CD4-positive, alpha-beta memory T cell (primary cell): ENCODE measurements at regions not wholly inside any gene's neighbourhood (a gene's known extent, or its start where the extent isn't known, plus 50 kb on each side); places are given as distances from the start of the nearest gene placed in this dataset.

Experiments
- CTCF ChIA-PET: fragments of 350-600 bp; sonication (Branson Sonifier 250); formaldehyde crosslinking; loops from one replicate; lab custom pipeline; 2021; ENCODE audit warnings: inconsistent platforms; ENCODE audit not compliant: partially characterized antibody; lab: Charles Lee
- POLR2A ChIA-PET: fragments of 350-600 bp; sonication (Branson Sonifier 250); formaldehyde crosslinking; loops from one replicate; lab custom pipeline; 2021; ENCODE audit not compliant: partially characterized antibody; lab: Charles Lee
- DNase-seq, 5 donors: peaks; one replicate each; pipeline versions ENCODE4 v3.0.0 to v3.0.0-alpha.2; 2020 to 2022; ENCODE audit warnings: mixed read lengths in 1 of 5
- H3K27ac ChIP-seq: one replicate; pipeline ENCODE4 v1.7.0; 2013; ENCODE audit warnings: low read depth, low read length
- H3K27me3 ChIP-seq: 2 replicates; pipeline ENCODE4 v1.7.0; 2013; ENCODE audit warnings: mild to moderate bottlenecking, low read length, moderate library complexity; ENCODE audit not compliant: insufficient read depth
- H3K36me3 ChIP-seq: 2 replicates; pipeline ENCODE4 v1.7.0; 2013; ENCODE audit warnings: mild to moderate bottlenecking, low read length, moderate library complexity; ENCODE audit not compliant: insufficient read depth
- H3K4me1 ChIP-seq: 2 replicates; pipeline ENCODE4 v1.7.0; 2013; ENCODE audit warnings: mild to moderate bottlenecking, low read length, moderate library complexity; ENCODE audit not compliant: insufficient read depth
- H3K4me3 ChIP-seq, 2 donors: one replicate each; pipeline ENCODE4 v1.7.0; 2013; ENCODE audit warnings: low read length in 2 of 2, mild to moderate bottlenecking in 1 of 2
- H3K9me3 ChIP-seq, 2 donors: one replicate each; pipeline ENCODE4 v1.7.0; 2013; ENCODE audit warnings: low read length in 2 of 2, control low read depth in 1 of 2; ENCODE audit not compliant: control insufficient read depth in 1 of 2
- H3K27ac Mint-ChIP-seq, 7 donors: one replicate each; pipeline ENCODE4 v1.8.0; 2020 to 2021; ENCODE audit warnings: mixed read lengths in 7 of 7, mild to moderate bottlenecking in 6 of 7, inconsistent platforms in 3 of 7, moderate library complexity in 3 of 7
- H3K27me3 Mint-ChIP-seq, 2 donors: one replicate each; pipeline ENCODE4 v1.8.0; 2020 to 2021; ENCODE audit warnings: mixed read lengths in 2 of 2
- H3K36me3 Mint-ChIP-seq, 2 donors: one replicate each; pipeline ENCODE4 v1.8.0; 2020 to 2021; ENCODE audit warnings: mixed read lengths in 2 of 2, inconsistent platforms in 1 of 2, mild to moderate bottlenecking in 1 of 2
- H3K4me1 Mint-ChIP-seq, 4 donors: one replicate each; pipeline ENCODE4 v1.8.0; 2020 to 2021; ENCODE audit warnings: mixed read lengths in 4 of 4, mild to moderate bottlenecking in 1 of 4
- H3K4me3 Mint-ChIP-seq, 8 donors: one replicate each; pipeline ENCODE4 v1.8.0; 2020 to 2021; ENCODE audit warnings: mixed read lengths in 8 of 8, mild to moderate bottlenecking in 7 of 8, moderate library complexity in 6 of 8, inconsistent platforms in 3 of 8
- H3K9me3 Mint-ChIP-seq, 8 donors: one replicate each; pipeline ENCODE4 v1.8.0; 2020 to 2021; ENCODE audit warnings: mixed read lengths in 8 of 8, mild to moderate bottlenecking in 5 of 8, inconsistent platforms in 3 of 8, moderate library complexity in 1 of 8
- intact Hi-C: fragments of 100-400 bp; cut with micrococcal nuclease; formaldehyde crosslinking; loops from one replicate; pipeline ENCODE4 v1.15.1; 2023

- peaks cover 2 to 4% of the 10 kb centered on the region in 2 donors for H3K27me3 Mint-ChIP-seq
- no peak overlapping the region for H3K4me3 ChIP-seq
Measured at GRCh38 chr1:57620605-57621004, 196.7 kb upstream of the DAB1 start.

DNA sequence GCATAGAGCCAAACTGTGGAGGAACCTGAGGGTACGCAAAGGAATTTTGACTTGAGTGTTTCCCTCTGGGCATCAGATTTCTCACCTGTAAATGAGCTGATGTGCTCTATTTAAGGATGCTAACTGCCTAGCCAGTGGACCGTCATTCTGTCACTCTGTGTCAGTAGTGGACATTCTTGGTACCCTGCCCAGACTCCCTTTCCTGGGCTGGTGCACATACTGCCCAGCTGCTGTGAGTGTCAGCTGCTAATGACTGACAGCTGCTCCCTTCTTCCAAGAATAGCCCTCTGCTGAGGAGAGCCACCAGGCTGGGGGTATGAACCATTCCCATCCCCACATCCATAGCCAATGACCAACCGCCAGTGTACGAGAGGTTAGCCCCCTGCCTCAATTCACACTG lies 193.1 kb upstream of the DAB1 start:
- ChIA-PET CTCF (no interaction called here), POLR2A (no interaction called here)
- Histone ChIP-seq H3K27me3 (no peaks in the 10 kb centered on the region), H3K27ac (no peak overlapping the region), H3K9me3 (no peaks in the 10 kb centered on the region), H3K4me1 (no peaks in the 10 kb centered on the region), H3K36me3 (no peaks in the 10 kb centered on the region), H3K4me3 (no peak overlapping the region)
- H3K4me1 Mint-ChIP-seq: peaks cover 0 to 3% (median 0%) of the 10 kb centered on the region in 4 donors
- H3K36me3 Mint-ChIP-seq: no peaks in the 10 kb centered on the region
- peaks cover 2 to 4% of the 10 kb centered on the region in 2 donors for H3K27me3 Mint-ChIP-seq
- H3K4me3 Mint-ChIP-seq: no peak overlapping the region
- H3K9me3 Mint-ChIP-seq: peaks cover 0 to 2% (median 0%) of the 10 kb centered on the region in 8 donors
- intact Hi-C loops: no loop called here
- no peak for DNase-seq
- H3K27ac Mint-ChIP-seq: no peak overlapping the region

More at GRCh38 chr1:57620605-57621004, 196.7 kb upstream of the DAB1 start:
- Histone ChIP-seq H3K9me3 (no peaks in the 10 kb centered on the region), H3K27ac (no peak overlapping the region), H3K4me1 (no peaks in the 10 kb centered on the region), H3K36me3 (no peaks in the 10 kb centered on the region), H3K27me3 (no peaks in the 10 kb centered on the region)
- Mint-ChIP-seq H3K4me3 (no peak overlapping the region), H3K4me1 (peaks cover 0 to 3% (median 0%) of the 10 kb centered on the region in 4 donors), H3K36me3 (no peaks in the 10 kb centered on the region), H3K27ac (no peak overlapping the region), H3K9me3 (peaks cover 0 to 2% (median 0%) of the 10 kb centered on the region in 8 donors)
- CTCF ChIA-PET: no interaction called here
- no peak for DNase-seq
- POLR2A ChIA-PET: no interaction called here
- intact Hi-C loops: no loop called here

DNA sequence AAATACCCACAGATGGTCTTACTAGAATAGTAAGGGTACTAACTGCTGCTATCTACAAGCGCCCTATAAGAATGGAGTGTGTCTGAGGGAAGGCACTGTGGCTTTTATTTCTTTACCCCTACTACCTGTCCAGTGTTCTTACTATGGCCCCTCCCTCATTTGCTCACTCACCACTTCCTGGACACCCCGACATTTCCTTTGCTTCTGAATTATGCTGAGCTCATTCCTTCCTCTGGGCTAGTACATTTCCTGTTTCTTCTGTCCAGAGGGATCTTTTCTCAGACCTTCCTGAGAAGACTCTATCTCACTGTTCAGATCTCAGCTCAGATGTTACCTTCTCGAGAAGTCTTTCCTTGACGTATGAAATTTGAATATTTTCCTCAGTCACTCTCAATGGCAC lies 192.1 kb upstream of the DAB1 start:
- no peaks in the 10 kb centered on the region for H3K27me3 ChIP-seq
- H3K36me3 Mint-ChIP-seq: no peaks in the 10 kb centered on the region
- intact Hi-C loops: no loop called here
- no peak for DNase-seq
- no peak overlapping the region for H3K27ac ChIP-seq
- H3K9me3 Mint-ChIP-seq: peaks cover 0 to 2% (median 0%) of the 10 kb centered on the region in 8 donors
- no peak overlapping the region for H3K4me3 ChIP-seq
- peaks cover 0 to 3% (median 0%) of the 10 kb centered on the region in 4 donors for H3K4me1 Mint-ChIP-seq
- H3K4me3 Mint-ChIP-seq: no peak overlapping the region
- no peak overlapping the region for H3K27ac Mint-ChIP-seq
- ChIA-PET CTCF (interaction anchor here (1.2 kb wide), 1 partner anchor 9 kb away, joined by 3 read pairs; no protein-coding TSS in a partner anchor), POLR2A (no interaction called here)
- peaks cover 4 to 6% of the 10 kb centered on the region in 2 donors for H3K27me3 Mint-ChIP-seq
- H3K36me3 ChIP-seq: no peaks in the 10 kb centered on the region
- no peaks in the 10 kb centered on the region for H3K9me3 ChIP-seq
- no peaks in the 10 kb centered on the region for H3K4me1 ChIP-seq

GRCh38 chr1:57612833-57613232 lies 189.0 kb upstream of the DAB1 start:
- intact Hi-C loops: no loop called here
- Histone ChIP-seq H3K36me3 (no peaks in the 10 kb centered on the region), H3K9me3 (no peaks in the 10 kb centered on the region), H3K27me3 (no peaks in the 10 kb centered on the region), H3K27ac (no peak overlapping the region), H3K4me1 (no peaks in the 10 kb centered on the region), H3K4me3 (no peak overlapping the region)
- no peak for DNase-seq
- H3K4me1 Mint-ChIP-seq: peaks cover 0 to 3% (median 0%) of the 10 kb centered on the region in 4 donors
- ChIA-PET POLR2A (no interaction called here), CTCF (no interaction called here)
- H3K27me3 Mint-ChIP-seq: peaks cover 4 to 6% of the 10 kb centered on the region in 2 donors
- H3K27ac Mint-ChIP-seq: no peak overlapping the region
- no peaks in the 10 kb centered on the region for H3K36me3 Mint-ChIP-seq
- H3K9me3 Mint-ChIP-seq: peaks cover 0 to 2% (median 0%) of the 10 kb centered on the region in 8 donors
- no peak overlapping the region for H3K4me3 Mint-ChIP-seq

- Histone ChIP-seq H3K27me3 (no peaks in the 10 kb centered on the region), H3K27ac (no peak overlapping the region), H3K4me1 (no peaks in the 10 kb centered on the region), H3K9me3 (no peaks in the 10 kb centered on the region), H3K4me3 (no peak overlapping the region), H3K36me3 (no peaks in the 10 kb centered on the region)
- Mint-ChIP-seq H3K27ac (no peak overlapping the region), H3K9me3 (no peaks in the 10 kb centered on the region), H3K36me3 (no peaks in the 10 kb centered on the region), H3K27me3 (peaks cover 0 to 7% of the 10 kb centered on the region in 2 donors), H3K4me3 (no peak overlapping the region), H3K4me1 (peaks cover 0 to 3% (median 2%) of the 10 kb centered on the region in 4 donors)
- ChIA-PET CTCF (no interaction called here), POLR2A (no interaction called here)
- DNase-seq: no peak
- intact Hi-C loops: no loop called here
Measured at GRCh38 chr1:57605933-57606332, 182.1 kb upstream of the DAB1 start.

- H3K4me3 ChIP-seq: no peak overlapping the region
- no peak for DNase-seq
- ChIA-PET POLR2A (no interaction called here), CTCF (no interaction called here)
- no peaks in the 10 kb centered on the region for H3K9me3 ChIP-seq
- no peak overlapping the region for H3K27ac ChIP-seq
- Mint-ChIP-seq H3K4me3 (no peak overlapping the region), H3K27ac (no peak overlapping the region), H3K36me3 (no peaks in the 10 kb centered on the region), H3K9me3 (no peaks in the 10 kb centered on the region), H3K4me1 (peaks cover 0 to 3% (median 2%) of the 10 kb centered on the region in 4 donors), H3K27me3 (peaks cover 0 to 10% of the 10 kb centered on the region in 2 donors)
- no peaks in the 10 kb centered on the region for H3K36me3 ChIP-seq
- H3K4me1 ChIP-seq: no peaks in the 10 kb centered on the region
- intact Hi-C loops: no loop called here
- H3K27me3 ChIP-seq: no peaks in the 10 kb centered on the region
Measured at GRCh38 chr1:57603696-57604095, 179.8 kb upstream of the DAB1 start.

DNA sequence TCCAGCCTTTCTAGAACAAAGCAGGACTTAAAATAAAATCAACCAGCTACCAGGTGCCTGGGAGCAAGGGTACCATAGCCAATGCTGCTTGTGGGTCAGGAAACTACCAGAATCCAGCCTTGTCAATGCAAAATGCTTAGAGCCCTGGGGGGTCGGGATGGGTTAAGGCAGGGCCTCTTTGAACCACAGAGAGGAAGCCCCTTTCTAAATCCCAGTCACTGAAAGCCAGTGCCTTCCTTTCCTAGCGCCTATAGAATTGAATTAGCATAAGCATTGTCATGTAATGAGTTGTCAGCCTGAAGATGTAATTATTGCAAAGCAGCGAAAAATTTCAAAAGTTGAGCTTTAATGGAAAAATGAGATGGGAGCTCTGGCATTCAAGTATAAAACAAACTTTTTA lies 176.6 kb upstream of the DAB1 start:
- intact Hi-C loops: no loop called here
- H3K36me3 Mint-ChIP-seq: no peaks in the 10 kb centered on the region
- H3K4me3 Mint-ChIP-seq: no peak overlapping the region
- H3K4me1 Mint-ChIP-seq: peaks cover 0 to 3% (median 2%) of the 10 kb centered on the region in 4 donors
- peaks cover 0 to 10% of the 10 kb centered on the region in 2 donors for H3K27me3 Mint-ChIP-seq
- H3K36me3 ChIP-seq: no peaks in the 10 kb centered on the region
- no peaks in the 10 kb centered on the region for H3K9me3 Mint-ChIP-seq
- no peaks in the 10 kb centered on the region for H3K9me3 ChIP-seq
- CTCF ChIA-PET: interaction anchor here (0.8 kb wide), 1 partner anchor 13 kb away, joined by 3 read pairs; no protein-coding TSS in a partner anchor
- no peaks in the 10 kb centered on the region for H3K4me1 ChIP-seq
- DNase-seq: no peak
- H3K27ac Mint-ChIP-seq: no peak overlapping the region
- no peak overlapping the region for H3K4me3 ChIP-seq
- POLR2A ChIA-PET: no interaction called here
- H3K27me3 ChIP-seq: no peaks in the 10 kb centered on the region
- no peak overlapping the region for H3K27ac ChIP-seq
